ENCODE measurements at regions not wholly inside any gene's neighbourhood (a gene's known extent, or its start where the extent isn't known, plus 50 kb on each side); places are given as distances from the start of the nearest gene placed in this dataset.

DNA sequence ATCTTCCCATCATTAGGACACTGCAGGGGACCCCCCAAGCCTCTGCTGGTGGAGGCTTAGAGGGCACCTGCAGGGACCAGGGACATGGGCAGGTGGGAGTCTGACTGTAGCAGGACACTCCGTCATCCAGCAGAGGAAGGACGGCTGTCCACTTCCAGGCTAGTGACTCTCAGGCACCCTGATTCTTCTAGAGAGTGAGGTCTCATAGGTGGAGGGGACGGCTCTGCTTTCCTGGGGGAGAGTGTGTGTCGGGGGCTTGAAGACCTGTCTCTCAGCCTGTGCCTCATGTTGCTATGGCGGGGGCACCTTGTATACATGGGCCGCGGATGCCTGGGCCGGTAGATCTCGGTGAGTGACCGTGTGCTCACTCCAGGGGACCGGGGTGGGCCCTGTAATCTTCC is 1116.6 kb downstream of the BRD1 start (continued):
- TF ChIP-seq, protein P1, sequence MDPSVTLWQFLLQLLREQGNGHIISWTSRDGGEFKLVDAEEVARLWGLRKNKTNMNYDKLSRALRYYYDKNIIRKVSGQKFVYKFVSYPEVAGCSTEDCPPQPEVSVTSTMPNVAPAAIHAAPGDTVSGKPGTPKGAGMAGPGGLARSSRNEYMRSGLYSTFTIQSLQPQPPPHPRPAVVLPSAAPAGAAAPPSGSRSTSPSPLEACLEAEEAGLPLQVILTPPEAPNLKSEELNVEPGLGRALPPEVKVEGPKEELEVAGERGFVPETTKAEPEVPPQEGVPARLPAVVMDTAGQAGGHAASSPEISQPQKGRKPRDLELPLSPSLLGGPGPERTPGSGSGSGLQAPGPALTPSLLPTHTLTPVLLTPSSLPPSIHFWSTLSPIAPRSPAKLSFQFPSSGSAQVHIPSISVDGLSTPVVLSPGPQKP (IDR thresholded peaks at IDR 0.05; ENCODE audit: borderline replicate concordance, low read depth, low read length) = no peak
- TF ChIP-seq CEBPB (IDR thresholded peaks at IDR 0.05; ENCODE audit: low read depth, low read length) = no peak
- no peak for TF ChIP-seq FOS (IDR thresholded peaks at IDR 0.05; ENCODE audit: low read depth, low read length)

DNA sequence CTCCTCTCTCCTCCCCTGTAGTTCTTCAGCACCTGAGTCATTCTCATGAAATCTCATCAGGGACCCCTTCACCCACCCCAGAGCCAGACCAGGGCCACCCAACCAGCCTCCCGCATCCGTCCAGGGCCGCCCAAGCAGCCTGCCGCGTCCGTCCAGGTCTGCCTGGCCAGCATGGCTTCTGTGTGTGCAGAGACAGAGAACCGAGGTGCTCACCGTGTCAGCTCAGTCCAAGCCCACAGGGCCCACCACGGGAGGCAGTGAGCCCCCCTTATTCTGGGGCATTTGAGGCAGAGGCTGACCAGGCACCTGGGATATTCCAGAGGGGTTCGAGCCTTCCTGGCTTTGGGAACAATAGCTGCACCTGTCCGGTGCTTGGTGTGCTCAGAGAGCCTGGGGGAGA is 1117.3 kb downstream of the BRD1 start:
- H3K4me2 ChIP-seq (ENCODE audit: low read depth, low read length) = no peak overlapping the region
- H2BK120ac ChIP-seq (ENCODE audit: low read depth, low read length) = no peak overlapping the region
- in situ Hi-C loops (cut with MboI; ENCODE audit: low sequenced_read_pairs) (no loop called here), dilution Hi-C loops (cut with HindIII; ENCODE audit: low sequenced_read_pairs, unreplicated experiment) (no loop called here), intact Hi-C loops (cut with micrococcal nuclease) (no loop called here)
- no peak overlapping the region for H4K5ac ChIP-seq (ENCODE audit: low read depth, low read length)
- no peak overlapping the region for H3K4me3 ChIP-seq (ENCODE audit: insufficient read depth, low read depth, low read length)
- H3K4me1 ChIP-seq (ENCODE audit: control insufficient read depth, insufficient read depth, low read length) = no peaks in the 10 kb centered on the region
- DNase-seq (no peak), ATAC-seq (ENCODE audit: low read depth) (no peak)
- ChIA-PET CTCF (no interaction called here), POLR2A (ENCODE audit: unreplicated experiment) (no interaction called here)
- TF ChIP-seq RCOR1 (IDR thresholded peaks at IDR 0.05; ENCODE audit: insufficient replicate concordance, low read length) (no peak), NFE2L2 (IDR thresholded peaks at IDR 0.05; ENCODE audit: low read depth, low read length) (no peak), RFX5 (IDR thresholded peaks at IDR 0.05; ENCODE audit: low read depth, low read length) (no peak), CHD1 (IDR thresholded peaks at IDR 0.05; ENCODE audit: low read depth, low read length) (no peak), SMC3 (IDR thresholded peaks at IDR 0.05; ENCODE audit: low read depth, low read length) (no peak)
- TF ChIP-seq, protein P1 (IDR thresholded peaks at IDR 0.05; ENCODE audit: borderline replicate concordance, low read depth, low read length) = no peak
- no peak overlapping the region for H2AFZ ChIP-seq (replicated peaks; ENCODE audit: low read length, poor library complexity)
- no peak overlapping the region for H2AK5ac ChIP-seq (ENCODE audit: low read depth, low read length)
- no peak overlapping the region for H3K56ac ChIP-seq (ENCODE audit: extremely low read depth, insufficient read depth, low read length)
- H2BK5ac ChIP-seq (ENCODE audit: low read depth, low read length, poor library complexity, severe bottlenecking) = no peak overlapping the region
- H4K8ac ChIP-seq (ENCODE audit: low read depth in 2 of 2, low read length in 2 of 2) = no peak overlapping the region
- BruUV-seq (replicated peaks) = no TSS peak
- no peak overlapping the region for H2AK9ac ChIP-seq (replicated peaks; ENCODE audit: low read depth, low read length, poor library complexity)
- peaks cover 73% of the 10 kb centered on the region for H3K9me3 ChIP-seq (ENCODE audit: control insufficient read depth, insufficient read depth, low read length)
- no peak overlapping the region for H2BK20ac ChIP-seq (ENCODE audit: low read depth, low read length)
- no peaks in the 10 kb centered on the region for H3K27me3 ChIP-seq (ENCODE audit: control insufficient read depth, insufficient read depth, low read length)
- H3K14ac ChIP-seq (replicated peaks; ENCODE audit: low read depth, low read length) = no peak overlapping the region
- H3K9me1 ChIP-seq (ENCODE audit: insufficient read depth, low read length) = no peaks in the 10 kb centered on the region
- 69% methylated on average over 7 of the region's 11 CpGs; no CpG with 5 or more reads in 1 of the 2 experiments for WGBS, 2 experiments (ENCODE audit: extremely low coverage in 2 of 2, insufficient read length in 1 of 2)
- no peak overlapping the region for H3K4ac ChIP-seq (ENCODE audit: low read depth, low read length)
- H3K36me3 ChIP-seq (ENCODE audit: control insufficient read depth, insufficient read depth, low read length) = no peaks in the 10 kb centered on the region
- H3K79me1 ChIP-seq (ENCODE audit: low read depth in 1 of 2, low read length in 2 of 2) = no peaks in the 10 kb centered on the region
- no peak overlapping the region for H3K18ac ChIP-seq (ENCODE audit: low read depth, low read length)
- H3K23ac ChIP-seq (ENCODE audit: low read depth, low read length) = no peak overlapping the region
- H3K9ac ChIP-seq (ENCODE audit: low read depth, low read length) = no peak overlapping the region
- H2BK15ac ChIP-seq (ENCODE audit: low read depth, low read length) = no peak overlapping the region
- no peak overlapping the region for H3K27ac ChIP-seq (ENCODE audit: insufficient read depth, low read length)
- no peak overlapping the region for H4K91ac ChIP-seq (ENCODE audit: insufficient read depth, low read depth, low read length)
- H4K20me1 ChIP-seq (ENCODE audit: insufficient read depth, low read length) = no peaks in the 10 kb centered on the region

Data from IMR-90 (cell line).